BE2C (cell line): ENCODE measurements at regions not wholly inside any gene's neighbourhood (a gene's known extent, or its start where the extent isn't known, plus 50 kb on each side); places are given as distances from the start of the nearest gene placed in this dataset.
"Not testable (repeated sequence)": the region's sequence is repeated elsewhere in the genome, so short reads cannot be mapped to it uniquely, and the experiment has no call there.

Experiments
- DNase-seq: peaks from one replicate; pipeline ENCODE4 v3.0.0-alpha.2; 2020
- H3K27me3 ChIP-seq: fragments of 250-450 bp; sonication (Bioruptor Pico); 2 replicates; pipeline ENCODE4 v1.5.1; 2020; ENCODE audit warnings: mild to moderate bottlenecking
- H3K36me3 ChIP-seq: fragments of 250-450 bp; sonication (Bioruptor Pico); 2 replicates; pipeline ENCODE4 v1.5.1; 2020; ENCODE audit warnings: mild to moderate bottlenecking
- H3K4me1 ChIP-seq: fragments of 250-450 bp; sonication (Bioruptor Pico); 2 replicates; pipeline ENCODE4 v1.5.1; 2020
- H3K4me3 ChIP-seq: 2 replicates; pipeline ENCODE4 v1.5.1; 2011; ENCODE audit warnings: low read depth, low read length
- H3K9me3 ChIP-seq: fragments of 250-450 bp; sonication (Bioruptor Pico); 2 replicates; pipeline ENCODE4 v1.5.1; 2020
- TF ChIP-seq, protein P1 (sequence below): IDR thresholded peaks from 2 replicates; pipeline ENCODE4 v1.5.1; 2012; ENCODE audit warnings: mild to moderate bottlenecking, low read depth, low read length

DNA sequence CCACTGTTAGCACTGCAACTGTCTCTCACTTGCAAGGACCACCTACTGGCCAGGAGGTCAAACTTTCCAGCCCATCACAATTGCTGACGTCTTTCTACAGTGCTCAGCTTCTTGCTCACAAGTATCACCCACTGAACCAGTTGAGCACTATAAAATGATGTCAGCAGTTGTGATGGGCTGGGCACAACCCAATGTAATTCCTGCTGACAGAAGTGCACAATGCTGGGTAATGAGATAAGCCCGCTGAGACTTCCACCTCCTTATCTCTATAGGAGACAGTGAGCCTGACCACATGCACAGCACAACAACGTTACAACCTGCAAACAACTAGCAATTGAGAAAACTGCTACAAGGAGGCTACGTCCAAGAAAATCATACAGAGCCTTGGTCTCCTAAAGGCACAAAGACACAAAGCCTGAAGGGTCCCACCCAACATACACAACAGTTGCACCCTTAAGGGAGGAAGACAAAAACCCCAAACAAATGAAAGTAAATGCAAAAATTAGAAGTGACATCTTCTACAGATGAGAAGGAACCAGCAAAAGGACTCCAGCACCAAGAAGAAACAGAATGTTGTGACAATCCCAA, 273.2 kb downstream of the LIG4 start:
- peak; percentile 33 for DNase-seq
- Histone ChIP-seq H3K9me3 (no peaks in the 10 kb centered on the region), H3K27me3 (no peaks in the 10 kb centered on the region), H3K4me3 (no peak overlapping the region), H3K4me1 (peaks cover 21% of the 10 kb centered on the region), H3K36me3 (no peaks in the 10 kb centered on the region)
- TF ChIP-seq, protein P1, sequence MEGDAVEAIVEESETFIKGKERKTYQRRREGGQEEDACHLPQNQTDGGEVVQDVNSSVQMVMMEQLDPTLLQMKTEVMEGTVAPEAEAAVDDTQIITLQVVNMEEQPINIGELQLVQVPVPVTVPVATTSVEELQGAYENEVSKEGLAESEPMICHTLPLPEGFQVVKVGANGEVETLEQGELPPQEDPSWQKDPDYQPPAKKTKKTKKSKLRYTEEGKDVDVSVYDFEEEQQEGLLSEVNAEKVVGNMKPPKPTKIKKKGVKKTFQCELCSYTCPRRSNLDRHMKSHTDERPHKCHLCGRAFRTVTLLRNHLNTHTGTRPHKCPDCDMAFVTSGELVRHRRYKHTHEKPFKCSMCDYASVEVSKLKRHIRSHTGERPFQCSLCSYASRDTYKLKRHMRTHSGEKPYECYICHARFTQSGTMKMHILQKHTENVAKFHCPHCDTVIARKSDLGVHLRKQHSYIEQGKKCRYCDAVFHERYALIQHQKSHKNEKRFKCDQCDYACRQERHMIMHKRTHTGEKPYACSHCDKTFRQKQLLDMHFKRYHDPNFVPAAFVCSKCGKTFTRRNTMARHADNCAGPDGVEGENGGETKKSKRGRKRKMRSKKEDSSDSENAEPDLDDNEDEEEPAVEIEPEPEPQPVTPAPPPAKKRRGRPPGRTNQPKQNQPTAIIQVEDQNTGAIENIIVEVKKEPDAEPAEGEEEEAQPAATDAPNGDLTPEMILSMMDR = no peak

DNA sequence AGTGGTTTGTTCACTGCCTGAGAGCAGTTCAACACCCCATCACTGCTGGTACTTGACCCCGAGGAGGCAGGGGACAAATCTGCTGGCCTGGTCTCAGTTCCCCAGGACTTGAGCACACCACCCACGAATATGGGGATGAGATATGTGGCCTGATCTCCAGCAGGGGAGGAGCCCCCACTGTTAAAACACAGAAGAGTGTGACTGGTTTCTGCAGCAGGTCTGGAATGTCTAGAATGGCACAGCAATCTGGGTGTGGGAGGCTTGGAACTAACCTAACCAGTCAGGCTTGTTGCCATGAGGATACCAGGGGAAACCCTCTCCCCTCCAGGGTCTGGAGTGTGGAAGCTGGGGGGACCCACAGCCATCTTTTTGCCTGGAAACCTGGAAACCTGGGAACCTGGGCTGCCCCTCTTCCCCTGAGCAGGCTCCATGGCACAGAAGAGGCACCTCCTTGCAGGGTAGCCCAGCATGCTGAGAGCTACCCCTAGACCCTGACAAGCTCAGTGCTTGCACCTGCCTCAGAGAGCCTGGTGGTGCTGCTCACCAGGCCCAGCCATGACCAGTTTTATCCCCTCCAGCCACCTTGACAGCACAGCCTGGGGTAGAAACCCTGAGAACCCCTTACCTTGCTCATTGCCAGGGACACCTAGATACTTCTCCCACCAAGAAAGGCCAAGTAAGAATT, 273.8 kb downstream of the LIG4 start:
- TF ChIP-seq, protein P1 = no peak
- no peak for DNase-seq
- H3K9me3 ChIP-seq = no peaks in the 10 kb centered on the region

DNA sequence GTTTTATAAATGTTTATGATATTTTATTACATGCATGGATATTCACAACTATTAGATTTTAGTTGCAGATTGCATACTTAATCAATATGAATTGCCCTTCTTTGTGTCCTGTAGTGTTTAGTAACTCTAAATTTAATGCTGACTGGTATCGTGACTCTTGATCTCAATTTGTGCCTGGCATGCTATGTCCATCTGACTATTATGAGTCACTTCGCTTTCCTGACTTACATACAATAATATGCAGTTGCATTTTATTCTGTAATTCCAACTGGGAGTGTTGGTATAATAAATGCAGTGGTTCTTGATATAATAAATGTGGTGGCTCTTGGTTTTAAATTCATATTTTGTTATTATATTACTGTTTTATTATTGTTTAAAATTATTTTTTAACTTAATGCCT, 277.5 kb downstream of the LIG4 start:
- Histone ChIP-seq H3K36me3 (no peaks in the 10 kb centered on the region), H3K4me1 (peaks cover 25% of the 10 kb centered on the region), H3K9me3 (no peaks in the 10 kb centered on the region), H3K4me3 (no peak overlapping the region), H3K27me3 (no peaks in the 10 kb centered on the region)
- DNase-seq = no peak
- TF ChIP-seq, protein P1 = no peak

More for the DNA sequence above, 273.8 kb downstream of the LIG4 start:
- Histone ChIP-seq H3K36me3 (no peaks in the 10 kb centered on the region), H3K4me1 (peaks cover 25% of the 10 kb centered on the region), H3K27me3 (no peaks in the 10 kb centered on the region), H3K4me3 (no peak overlapping the region)

DNA sequence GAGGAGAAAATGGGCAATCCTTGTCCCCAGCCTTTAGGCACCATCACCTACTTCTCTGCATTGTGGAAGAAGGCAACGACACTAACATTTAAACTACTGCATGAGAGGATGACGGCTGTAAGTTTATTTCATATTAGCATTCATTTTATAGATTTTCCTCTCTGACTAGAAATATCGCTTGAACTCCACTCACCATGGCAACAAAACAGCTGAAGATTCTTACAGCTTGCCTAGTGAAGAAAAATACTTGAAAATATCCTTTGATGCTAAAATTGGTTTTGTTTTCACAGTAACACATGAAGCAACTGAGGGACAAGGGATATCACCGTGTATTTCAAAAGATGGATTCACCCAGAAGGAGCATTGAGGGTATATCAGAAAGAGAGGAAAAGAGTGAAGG, 284.3 kb downstream of the LIG4 start:
- DNase-seq = no peak
- no peak overlapping the region for H3K4me3 ChIP-seq
- H3K36me3 ChIP-seq = no peaks in the 10 kb centered on the region
- H3K9me3 ChIP-seq = no peaks in the 10 kb centered on the region
- no peaks in the 10 kb centered on the region; the same call in 1 of the 2 replicates for H3K27me3 ChIP-seq
- TF ChIP-seq, protein P1 = no peak
- H3K4me1 ChIP-seq = peaks cover 6% of the 10 kb centered on the region; the same call in 1 of the 2 replicates

DNA sequence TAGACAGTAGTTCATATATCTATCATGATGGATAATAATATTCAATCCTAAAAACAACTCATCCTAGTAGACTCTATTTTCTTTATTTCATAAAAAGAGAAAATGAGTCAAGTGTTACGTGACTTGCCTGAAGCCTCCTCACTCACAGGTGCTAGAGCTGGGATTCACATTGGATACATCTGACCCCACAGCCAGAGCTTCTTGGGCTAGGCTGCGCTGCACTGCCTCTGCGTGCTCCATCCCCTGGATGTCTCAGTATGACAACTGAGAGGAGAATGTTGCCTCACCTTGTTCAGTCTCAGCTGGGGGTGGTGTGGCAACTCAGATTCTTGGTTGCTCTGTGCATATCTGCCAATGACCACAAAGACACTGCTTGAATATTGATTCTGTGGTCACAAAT, 286.6 kb downstream of the LIG4 start:
- H3K9me3 ChIP-seq = no peaks in the 10 kb centered on the region
- H3K36me3 ChIP-seq = no peaks in the 10 kb centered on the region
- H3K27me3 ChIP-seq = no peaks in the 10 kb centered on the region; the same call in 1 of the 2 replicates
- peaks cover 6% of the 10 kb centered on the region; the same call in 1 of the 2 replicates for H3K4me1 ChIP-seq
- TF ChIP-seq, protein P1 = no peak
- no peak for DNase-seq
- H3K4me3 ChIP-seq = no peak overlapping the region

DNA sequence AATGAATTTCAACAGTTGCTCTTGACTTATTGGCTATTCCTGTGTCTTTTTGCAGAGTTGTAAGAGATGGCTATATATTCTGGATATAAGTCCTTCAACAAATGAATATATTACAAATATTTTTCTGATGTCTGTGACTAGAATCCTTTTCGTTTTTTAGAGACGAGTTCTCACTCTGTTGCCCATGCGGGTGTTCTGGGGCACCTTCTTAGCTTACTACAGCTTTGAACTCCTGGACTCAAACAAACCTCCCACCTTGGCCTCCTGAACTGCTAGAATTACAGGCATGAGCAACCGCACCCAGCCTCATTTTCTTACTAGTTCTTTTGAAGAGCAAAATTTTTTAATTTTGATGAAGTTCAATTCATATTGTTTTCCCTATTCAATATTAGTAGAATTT, 287.8 kb downstream of the LIG4 start:
- TF ChIP-seq, protein P1 = no peak
- DNase-seq = no peak
- Histone ChIP-seq H3K4me1 (peaks cover 6% of the 10 kb centered on the region; the same call in 1 of the 2 replicates), H3K9me3 (no peaks in the 10 kb centered on the region), H3K27me3 (no peaks in the 10 kb centered on the region; the same call in 1 of the 2 replicates), H3K36me3 (no peaks in the 10 kb centered on the region), H3K4me3 (no peak overlapping the region)

DNA sequence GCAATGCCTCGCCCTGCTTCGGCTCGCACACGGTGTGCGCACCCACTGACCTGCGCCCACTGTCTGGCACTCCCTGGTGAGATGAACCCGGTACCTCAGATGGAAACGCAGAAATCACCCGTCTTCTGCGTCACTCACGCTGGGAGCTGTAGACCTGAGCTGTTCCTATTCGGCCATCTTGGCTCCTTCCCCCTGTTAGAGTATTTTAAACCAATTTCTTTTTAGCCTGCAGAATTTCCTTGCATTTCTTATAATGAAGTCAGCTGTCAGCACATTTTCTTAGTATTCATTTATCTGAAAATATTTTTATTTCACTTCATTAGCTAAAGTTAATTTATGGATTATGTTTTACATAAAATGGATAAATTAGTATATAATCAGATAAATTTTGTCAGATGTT, 288.8 kb downstream of the LIG4 start:
- H3K4me3 ChIP-seq, H3K36me3 ChIP-seq, H3K27me3 ChIP-seq, H3K9me3 ChIP-seq, H3K4me1 ChIP-seq, DNase-seq: not testable (repeated sequence)

DNA sequence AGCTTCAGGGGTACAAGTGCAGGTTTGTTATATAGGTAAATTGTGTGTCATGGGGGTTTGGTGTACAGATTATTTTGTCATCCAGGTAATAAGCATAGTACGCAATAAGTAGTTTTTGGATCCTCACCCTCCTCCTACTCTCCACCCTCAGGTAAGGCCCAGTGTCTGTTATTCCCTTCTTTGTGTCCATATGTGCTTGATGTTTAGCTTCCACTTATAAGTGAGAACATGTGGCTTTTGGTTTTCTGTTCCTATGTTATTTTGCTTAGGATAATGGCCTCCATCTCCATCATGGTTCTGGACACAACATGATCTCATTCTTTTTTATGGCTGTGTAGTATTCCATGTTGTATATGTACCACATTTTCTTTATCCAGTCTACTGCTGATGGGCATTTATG, 298.4 kb downstream of the LIG4 start:
- not testable (repeated sequence) for DNase-seq, H3K9me3 ChIP-seq, H3K4me1 ChIP-seq, H3K27me3 ChIP-seq, H3K4me3 ChIP-seq, H3K36me3 ChIP-seq
